ENCODE measurements at regions not wholly inside any gene's neighbourhood (a gene's known extent, or its start where the extent isn't known, plus 50 kb on each side); places are given as distances from the start of the nearest gene placed in this dataset. TPM values are rescaled to one million over a fixed set of nuclear protein-coding genes. Genes with fewer than 3 reads are reported as not detected.
A peak's percentile ranks its signal among the peaks of the same experiment; 100 is the strongest.
"Not testable (repeated sequence)": the region's sequence is repeated elsewhere in the genome, so short reads cannot be mapped to it uniquely, and the experiment has no call there.

DNA sequence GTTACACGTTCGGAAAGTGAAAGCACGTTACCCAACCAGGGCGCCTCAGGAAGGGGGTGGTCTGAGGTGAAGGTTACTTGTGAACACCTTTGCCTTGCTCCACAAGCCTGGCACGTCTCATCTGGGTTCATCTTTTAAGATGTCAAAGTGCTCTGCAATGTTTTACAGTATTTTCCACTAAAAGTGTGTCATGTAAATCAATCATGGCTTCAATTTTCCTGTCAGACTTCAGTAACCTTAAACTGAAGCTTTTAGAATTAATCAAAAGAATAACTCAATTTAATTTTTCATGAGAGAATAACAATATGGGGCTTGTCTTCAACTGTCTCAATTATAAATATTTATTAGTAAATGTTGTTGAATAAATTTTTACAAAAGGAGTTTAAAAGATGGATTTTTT, 93.3 kb upstream of the FANCL start:
- DNase-seq (ENCODE audit: low read depth in 2 of 3, low spot score in 2 of 3) = no peak

DNA sequence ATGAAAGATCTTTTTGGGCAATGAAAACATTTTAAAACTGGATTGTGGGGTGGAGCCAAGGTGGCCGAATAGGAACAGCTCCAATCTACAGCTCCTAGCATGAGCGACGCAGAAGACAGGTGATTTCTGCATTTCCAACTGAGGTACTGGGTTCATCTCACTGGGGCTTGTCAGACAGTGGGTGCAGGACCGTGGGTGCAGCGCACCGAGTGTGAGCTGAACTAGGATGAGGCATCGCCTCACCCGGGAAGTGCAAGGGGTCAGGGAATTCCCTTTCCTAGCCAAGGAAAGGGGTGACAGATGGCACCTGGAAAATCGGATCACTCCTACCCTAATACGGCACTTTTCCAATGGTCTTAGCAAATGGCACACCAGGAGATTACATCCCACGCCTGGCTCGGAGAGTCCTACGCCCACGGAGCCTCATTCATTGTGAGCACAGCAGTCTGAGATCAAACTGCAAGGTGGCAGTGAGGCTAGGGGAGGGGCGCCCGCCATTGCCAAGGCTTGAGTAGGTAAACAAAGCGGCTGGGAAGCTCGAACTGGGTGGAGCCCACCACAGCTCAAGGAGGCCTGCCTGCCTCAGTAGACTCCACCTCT, 84.3 kb upstream of the FANCL start:
- not testable (repeated sequence) for DNase-seq (ENCODE audit: low read depth in 2 of 3, low spot score in 2 of 3)

DNA sequence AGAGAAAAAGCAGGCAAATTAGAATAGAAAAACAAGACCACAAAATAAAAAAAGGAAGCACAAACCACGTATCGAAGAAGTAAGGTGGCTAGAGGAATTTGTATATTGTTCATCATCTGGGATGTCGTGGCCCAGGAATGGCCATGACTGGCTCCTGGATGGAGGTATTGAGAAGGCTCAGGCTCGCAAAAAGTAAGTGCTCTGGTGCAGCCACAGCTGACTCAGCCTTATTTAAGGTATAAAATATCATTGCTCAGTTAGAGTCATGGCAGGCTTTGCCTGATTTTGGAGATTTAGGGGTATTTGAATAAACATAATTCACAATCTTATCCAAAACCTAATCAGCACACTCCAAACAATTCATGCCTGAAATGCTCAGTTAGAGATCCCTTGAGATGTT, 78.4 kb upstream of the FANCL start:
- DNase-seq (ENCODE audit: low read depth in 2 of 3, low spot score in 2 of 3) = no peak

DNA sequence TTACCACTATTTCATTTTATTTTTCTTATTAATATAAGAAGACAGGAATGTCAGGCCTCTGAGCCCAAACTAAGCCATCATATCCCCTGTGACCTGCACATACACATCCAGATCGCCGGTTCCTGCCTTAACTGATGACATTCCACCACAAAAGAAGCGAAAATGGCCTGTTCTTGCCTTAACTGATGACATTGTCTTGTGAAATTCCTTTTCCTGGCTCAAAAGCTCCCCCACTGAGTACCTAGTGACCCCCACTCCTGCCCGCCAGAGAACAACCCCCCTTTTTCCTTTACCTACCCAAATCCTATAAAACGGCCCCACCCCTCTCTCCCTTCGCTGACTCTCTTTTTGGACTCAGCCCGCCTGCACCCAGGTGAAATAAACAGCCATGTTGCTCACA, 77.8 kb upstream of the FANCL start:
- not testable (repeated sequence) for DNase-seq (ENCODE audit: low read depth in 2 of 3, low spot score in 2 of 3)

DNA sequence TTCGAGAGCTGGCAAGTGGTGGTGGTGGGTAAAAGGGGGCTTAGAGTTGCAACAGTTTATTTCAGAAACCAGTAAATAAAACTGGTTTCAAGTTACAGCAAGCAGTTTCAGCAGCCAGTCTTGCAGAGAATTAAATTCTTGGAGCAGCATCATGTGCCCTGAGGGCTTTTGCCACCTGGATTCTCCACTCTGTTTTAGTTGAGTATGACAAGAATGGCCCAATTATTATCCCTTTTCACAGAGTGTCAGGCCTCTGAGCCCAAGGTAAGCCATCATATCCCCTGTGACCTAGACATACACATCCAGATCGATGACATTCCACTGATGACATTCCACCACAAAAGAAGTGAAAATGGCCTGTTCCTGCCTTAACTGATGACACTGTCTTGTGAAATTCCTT, 72.8 kb upstream of the FANCL start:
- no peak for DNase-seq (ENCODE audit: low read depth in 2 of 3, low spot score in 2 of 3)

DNA sequence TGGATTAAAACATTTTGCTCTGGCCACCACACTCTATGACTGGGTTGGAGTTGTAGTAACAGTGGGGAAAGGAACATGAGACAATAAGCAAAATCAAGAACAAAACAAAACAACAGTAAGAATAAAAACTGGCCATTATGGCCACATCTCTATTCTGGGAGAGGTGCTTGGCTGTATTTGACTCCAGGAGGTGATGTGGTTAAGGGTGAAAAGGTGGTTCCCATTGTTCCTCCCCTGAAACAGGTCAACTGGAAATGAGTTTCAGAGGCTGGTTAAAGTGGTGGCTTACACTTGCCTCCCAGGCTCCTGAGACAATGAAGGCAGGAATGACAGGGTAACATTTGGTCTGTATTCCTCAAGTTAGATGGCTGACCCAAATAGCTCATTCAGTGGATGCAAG, 67.3 kb upstream of the FANCL start:
- no peak for DNase-seq (ENCODE audit: low read depth in 2 of 3, low spot score in 2 of 3)

DNA sequence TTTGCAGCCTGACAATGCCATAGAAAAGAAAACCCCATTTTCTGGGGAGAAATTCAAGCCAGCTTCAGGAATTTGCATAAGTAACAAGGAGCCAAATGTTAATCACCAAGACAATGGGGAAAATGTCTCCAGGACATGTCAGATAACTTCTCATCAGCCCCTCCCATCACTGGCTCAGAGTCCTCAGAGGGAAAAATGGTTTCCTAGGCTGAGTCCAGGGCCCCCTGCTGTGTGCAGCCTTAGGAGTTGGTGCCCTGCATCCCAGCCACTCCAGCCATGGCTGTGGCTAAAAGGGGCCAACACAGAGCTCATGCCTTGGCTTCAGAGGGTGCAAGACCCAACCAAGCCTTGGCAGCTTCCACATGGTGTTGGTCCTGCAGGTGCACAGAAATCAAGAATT, 63.7 kb upstream of the FANCL start:
- DNase-seq (ENCODE audit: low read depth in 2 of 3, low spot score in 2 of 3) = no peak

DNA sequence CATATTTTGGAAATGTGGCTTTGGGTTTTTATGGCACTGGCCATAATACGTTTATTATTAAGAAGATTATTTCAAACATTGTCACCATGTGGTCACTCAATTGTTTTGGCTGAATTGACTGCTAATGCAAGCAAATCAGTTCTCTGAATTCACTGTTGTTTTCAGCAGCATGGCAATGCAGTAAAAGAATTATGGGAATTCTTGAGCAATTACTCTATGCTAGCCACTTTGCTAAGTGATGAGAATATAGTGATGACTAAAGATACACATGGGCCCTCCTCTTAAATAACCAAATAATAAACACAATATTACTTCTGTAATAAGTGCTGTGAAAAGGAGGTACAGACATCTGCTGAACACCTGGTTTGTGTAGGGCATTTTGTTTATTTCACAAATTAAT, 58.0 kb upstream of the FANCL start:
- DNase-seq (ENCODE audit: low read depth in 2 of 3, low spot score in 2 of 3) = no peak

DNA sequence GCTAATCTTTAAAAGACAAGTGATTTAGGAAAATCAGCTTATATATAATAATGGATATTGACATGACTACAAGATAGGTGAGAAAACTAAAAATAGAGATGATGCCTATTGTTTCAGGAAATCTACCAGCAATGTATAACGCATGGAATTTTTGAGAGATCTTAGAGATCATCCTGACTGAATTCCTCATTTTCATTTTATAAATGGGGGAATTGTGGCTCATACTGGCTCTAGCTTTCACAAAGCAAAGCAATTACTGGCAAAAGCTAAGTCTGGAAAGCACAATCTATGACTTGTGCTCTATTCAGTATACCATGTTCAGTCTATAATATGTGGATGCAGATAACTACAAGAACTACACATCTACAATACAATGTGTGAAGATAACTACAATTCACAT, 51.9 kb upstream of the FANCL start:
- DNase-seq (ENCODE audit: low read depth in 2 of 3, low spot score in 2 of 3) = no peak

DNA sequence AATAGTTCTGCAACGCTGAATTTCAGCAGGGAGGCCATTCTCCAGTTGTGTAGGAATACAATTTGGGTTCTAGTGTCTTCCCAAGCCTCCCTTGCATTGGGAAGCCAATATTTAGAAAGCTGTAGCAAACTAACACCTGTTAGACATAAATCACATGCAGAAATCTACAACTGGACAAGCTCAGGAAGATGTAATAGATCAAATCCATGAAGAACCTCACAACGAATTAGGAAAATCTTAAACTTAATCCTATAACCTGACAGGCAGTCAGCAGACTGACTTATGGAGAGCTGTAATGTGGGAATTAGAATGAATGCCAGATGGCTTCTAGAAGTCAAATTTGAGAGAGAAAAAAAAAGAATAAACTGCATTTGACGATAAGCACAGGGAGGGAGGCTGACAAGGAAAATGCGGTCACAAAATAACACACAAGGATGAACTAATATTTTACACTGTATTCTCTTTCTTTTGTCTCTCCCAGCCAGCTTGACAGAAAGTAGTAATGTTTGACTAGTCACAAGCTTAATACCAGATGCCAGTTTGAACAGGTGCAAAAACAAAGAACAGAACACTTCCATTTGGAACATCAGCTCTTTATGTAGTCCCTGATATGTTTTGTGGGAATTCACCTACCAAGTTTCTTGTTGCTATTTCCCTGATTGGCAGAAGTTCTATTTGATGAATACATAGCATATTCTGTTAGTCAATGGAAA, 50.8 kb upstream of the FANCL start:
- DNase-seq (ENCODE audit: low read depth in 2 of 3, low spot score in 2 of 3) = no peak

Small RNA genes lying in the stretch of these regions (small RNA-seq; reads per million reads assigned to genes)
- gene AC007179.3 (not detected), gene MIR4432 (not detected), gene RNA5SP94 (not detected), gene RNU1-32P (1.9 reads per million, percentile 65 among the genes with 10 or more reads in this experiment), gene RNU6-508P (not detected)
